WTC11 (cell line): ENCODE measurements at regions not wholly inside any gene's neighbourhood (a gene's known extent, or its start where the extent isn't known, plus 50 kb on each side); places are given as distances from the start of the nearest gene placed in this dataset.

Experiments used
- ATAC-seq: fragments of 200-7000 bp; cut with Tn5 transposase; 2 replicates; pipeline ENCODE4 v1.10.0; 2021; ENCODE audit warnings: mild to moderate bottlenecking, moderate library complexity
- CTCF ChIA-PET: fragments of 300-600 bp; sonication (Branson Sonifier 250); formaldehyde crosslinking; loops from one replicate; lab custom pipeline; 2021; ENCODE audit warnings: antibody characterized with exemption; lab: Charles Lee
- POLR2A ChIA-PET: fragments of 350-600 bp; sonication (Branson Sonifier 250); formaldehyde crosslinking; loops from one replicate; lab custom pipeline; 2021; ENCODE audit warnings: antibody characterized with exemption; lab: Charles Lee
- DNase-seq: peaks from one replicate; pipeline ENCODE4 v3.0.0; 2021; ENCODE audit warnings: low spot score
- H3K27ac Mint-ChIP-seq: 2 replicates; pipeline ENCODE4 v1.8.0; 2021; ENCODE audit warnings: mixed read lengths
- H3K27me3 Mint-ChIP-seq: 2 replicates; pipeline ENCODE4 v1.8.0; 2021; ENCODE audit warnings: low read depth, mild to moderate bottlenecking, moderate library complexity, mixed read lengths
- H3K36me3 Mint-ChIP-seq: 2 replicates; pipeline ENCODE4 v1.8.0; 2021; ENCODE audit warnings: mixed read lengths
- H3K4me1 Mint-ChIP-seq: 2 replicates; pipeline ENCODE4 v1.8.0; 2022; ENCODE audit warnings: mixed read lengths
- H3K4me3 Mint-ChIP-seq: 2 replicates; pipeline ENCODE4 v1.8.0; 2021; ENCODE audit warnings: mild to moderate bottlenecking, moderate library complexity, mixed read lengths
- H3K9me3 Mint-ChIP-seq: 2 replicates; pipeline ENCODE4 v1.8.0; 2021; ENCODE audit warnings: mixed read lengths
- AR ChIP-seq: fragments of 250-450 bp; sonication (Bioruptor Pico); IDR thresholded peaks from 2 replicates; pipeline ENCODE4 v1.9.0; 2021; ENCODE audit warnings: mild to moderate bottlenecking
- E2F1 ChIP-seq: sonication (generic); formaldehyde crosslinking; IDR thresholded peaks from 2 replicates; pipeline ENCODE4 v1.8.0; 2022; ENCODE audit warnings: mild to moderate bottlenecking, missing genetic modification reagents
- ELF4 ChIP-seq: sonication (generic); formaldehyde crosslinking; IDR thresholded peaks from 2 replicates; pipeline ENCODE4 v1.8.1; 2022; ENCODE audit warnings: low read depth, mild to moderate bottlenecking, moderate library complexity, missing genetic modification reagents
- ETV6 ChIP-seq: sonication (generic); formaldehyde crosslinking; IDR thresholded peaks from 2 replicates; pipeline ENCODE4 v1.8.1; 2022; ENCODE audit warnings: mild to moderate bottlenecking, missing genetic modification reagents
- FOXP1 ChIP-seq: sonication (generic); formaldehyde crosslinking; IDR thresholded peaks from 2 replicates; pipeline ENCODE4 v1.8.0; 2022; ENCODE audit warnings: missing genetic modification reagents, mild to moderate bottlenecking, moderate library complexity, borderline replicate concordance
- HMGA2 ChIP-seq: fragments of 250-450 bp; sonication (Bioruptor Pico); IDR thresholded peaks from 2 replicates; pipeline ENCODE4 v1.4.0; 2021; ENCODE audit warnings: mild to moderate bottlenecking, moderate library complexity
- IRF2 ChIP-seq: sonication (generic); formaldehyde crosslinking; IDR thresholded peaks from 2 replicates; pipeline ENCODE4 v1.8.0; 2022; ENCODE audit warnings: low read depth, missing genetic modification reagents, borderline replicate concordance
- NFATC4 ChIP-seq: fragments of 250-450 bp; sonication (Bioruptor Pico); IDR thresholded peaks from 2 replicates; pipeline ENCODE4 v1.9.0; 2021; ENCODE audit warnings: mild to moderate bottlenecking
- NR2C2 ChIP-seq: sonication (generic); formaldehyde crosslinking; IDR thresholded peaks from 2 replicates; pipeline ENCODE4 v1.8.0; 2022; ENCODE audit warnings: mild to moderate bottlenecking, missing genetic modification reagents
- PRDM15 ChIP-seq: sonication (generic); formaldehyde crosslinking; IDR thresholded peaks from 2 replicates; pipeline ENCODE4 v1.8.0; 2022; ENCODE audit warnings: missing genetic modification reagents
- SOX15 ChIP-seq: fragments of 250-450 bp; sonication (Bioruptor Pico); IDR thresholded peaks from 2 replicates; pipeline ENCODE4 v1.9.0; 2021; ENCODE audit warnings: mild to moderate bottlenecking
- ZBTB21 ChIP-seq: sonication (generic); formaldehyde crosslinking; IDR thresholded peaks from 2 replicates; pipeline ENCODE4 v1.8.1; 2023; ENCODE audit warnings: mild to moderate bottlenecking, missing genetic modification reagents, borderline replicate concordance
- ZNF416 ChIP-seq: fragments of 250-450 bp; sonication (Bioruptor Pico); IDR thresholded peaks from 2 replicates; pipeline ENCODE4 v1.9.0; 2021; ENCODE audit warnings: mild to moderate bottlenecking, inconsistent platforms
- ZNF671 ChIP-seq: fragments of 250-450 bp; sonication (Bioruptor Pico); IDR thresholded peaks from 2 replicates; pipeline ENCODE4 v1.8.0; 2021; ENCODE audit warnings: mild to moderate bottlenecking
- TF ChIP-seq, protein P1 (sequence below): sonication (generic); formaldehyde crosslinking; IDR thresholded peaks from 2 replicates; pipeline ENCODE4 v1.8.1; 2022; ENCODE audit warnings: mild to moderate bottlenecking, missing genetic modification reagents, moderate library complexity, borderline replicate concordance
- TF ChIP-seq, protein P2 (sequence below): sonication (generic); formaldehyde crosslinking; IDR thresholded peaks from 2 replicates; pipeline ENCODE4 v1.8.0; 2023; ENCODE audit warnings: missing genetic modification reagents
- TF ChIP-seq, protein P3 (sequence below): fragments of 250-450 bp; sonication (Bioruptor Pico); IDR thresholded peaks from 2 replicates; pipeline ENCODE4 v1.9.0; 2021; ENCODE audit warnings: mild to moderate bottlenecking, borderline replicate concordance
- TF ChIP-seq, protein P4 (sequence below): sonication (generic); formaldehyde crosslinking; IDR thresholded peaks from 2 replicates; pipeline ENCODE4 v1.8.0; 2022; ENCODE audit warnings: mild to moderate bottlenecking, missing genetic modification reagents
- TF ChIP-seq, protein P5 (sequence below): sonication (generic); formaldehyde crosslinking; conservative IDR thresholded peaks from 2 replicates; pipeline ENCODE4 v1.8.1; 2023; ENCODE audit warnings: mild to moderate bottlenecking, low read depth, missing genetic modification reagents, moderate library complexity

DNA sequence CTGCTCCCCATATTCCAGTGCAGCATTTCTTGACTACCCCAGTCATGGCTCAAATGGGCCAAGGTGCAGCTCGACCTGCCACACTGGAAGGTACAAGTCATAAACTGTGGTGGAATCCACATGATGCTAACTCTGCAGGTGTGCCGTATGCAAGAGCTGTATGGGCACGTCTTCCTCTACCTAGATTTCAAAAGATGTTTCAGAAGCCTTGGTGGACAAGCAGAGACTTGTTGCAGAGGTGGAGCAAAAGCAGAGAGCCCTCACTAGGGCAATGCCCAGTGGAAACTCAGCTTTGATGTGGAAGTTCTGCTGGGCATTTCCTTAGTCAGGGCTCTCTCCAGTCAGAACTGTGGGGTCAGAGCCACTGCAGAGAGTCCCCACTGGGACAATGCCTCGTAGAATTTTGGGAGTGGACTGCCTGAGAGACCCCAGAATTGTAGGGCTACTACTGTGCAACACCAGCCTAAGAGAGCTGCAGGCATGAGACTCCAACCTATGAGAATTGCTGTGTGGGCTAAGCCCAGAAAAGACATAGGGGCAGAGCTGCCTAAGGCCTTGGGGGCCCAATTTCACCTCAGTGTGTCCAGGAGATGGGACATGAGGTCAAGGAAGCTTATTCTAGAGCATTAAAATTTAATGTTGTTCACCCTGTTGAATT, 65.7 kb downstream of the BEX3 start:
- POLR2A ChIA-PET: no interaction called here
- Mint-ChIP-seq H3K27ac (no peak overlapping the region), H3K4me1 (peaks cover 66% of the 10 kb centered on the region)

More for the DNA sequence above, 65.7 kb downstream of the BEX3 start:
- Mint-ChIP-seq H3K9me3 (no peaks in the 10 kb centered on the region), H3K4me3 (no peak overlapping the region), H3K36me3 (peaks cover 2% of the 10 kb centered on the region; the same call in 1 of the 2 replicates), H3K27me3 (no peaks in the 10 kb centered on the region)
- CTCF ChIA-PET: no interaction called here
- ATAC-seq (no peak), DNase-seq (no peak)
- no peak for TF ChIP-seq ETV6 (CRISPR knock-in tag)
- TF ChIP-seq, protein P1, sequence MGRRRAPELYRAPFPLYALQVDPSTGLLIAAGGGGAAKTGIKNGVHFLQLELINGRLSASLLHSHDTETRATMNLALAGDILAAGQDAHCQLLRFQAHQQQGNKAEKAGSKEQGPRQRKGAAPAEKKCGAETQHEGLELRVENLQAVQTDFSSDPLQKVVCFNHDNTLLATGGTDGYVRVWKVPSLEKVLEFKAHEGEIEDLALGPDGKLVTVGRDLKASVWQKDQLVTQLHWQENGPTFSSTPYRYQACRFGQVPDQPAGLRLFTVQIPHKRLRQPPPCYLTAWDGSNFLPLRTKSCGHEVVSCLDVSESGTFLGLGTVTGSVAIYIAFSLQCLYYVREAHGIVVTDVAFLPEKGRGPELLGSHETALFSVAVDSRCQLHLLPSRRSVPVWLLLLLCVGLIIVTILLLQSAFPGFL (CRISPR knock-in tag): no peak
- no peak for TF ChIP-seq NR2C2 (CRISPR knock-in tag)
- no peak for TF ChIP-seq ZNF416
- no peak for TF ChIP-seq E2F1
- TF ChIP-seq IRF2 (CRISPR knock-in tag): no peak
- TF ChIP-seq, protein P2, sequence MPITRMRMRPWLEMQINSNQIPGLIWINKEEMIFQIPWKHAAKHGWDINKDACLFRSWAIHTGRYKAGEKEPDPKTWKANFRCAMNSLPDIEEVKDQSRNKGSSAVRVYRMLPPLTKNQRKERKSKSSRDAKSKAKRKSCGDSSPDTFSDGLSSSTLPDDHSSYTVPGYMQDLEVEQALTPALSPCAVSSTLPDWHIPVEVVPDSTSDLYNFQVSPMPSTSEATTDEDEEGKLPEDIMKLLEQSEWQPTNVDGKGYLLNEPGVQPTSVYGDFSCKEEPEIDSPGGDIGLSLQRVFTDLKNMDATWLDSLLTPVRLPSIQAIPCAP (CRISPR knock-in tag): no peak
- TF ChIP-seq AR (CRISPR knock-in tag): no peak
- no peak for TF ChIP-seq FOXP1 (CRISPR knock-in tag)
- TF ChIP-seq, protein P3, sequence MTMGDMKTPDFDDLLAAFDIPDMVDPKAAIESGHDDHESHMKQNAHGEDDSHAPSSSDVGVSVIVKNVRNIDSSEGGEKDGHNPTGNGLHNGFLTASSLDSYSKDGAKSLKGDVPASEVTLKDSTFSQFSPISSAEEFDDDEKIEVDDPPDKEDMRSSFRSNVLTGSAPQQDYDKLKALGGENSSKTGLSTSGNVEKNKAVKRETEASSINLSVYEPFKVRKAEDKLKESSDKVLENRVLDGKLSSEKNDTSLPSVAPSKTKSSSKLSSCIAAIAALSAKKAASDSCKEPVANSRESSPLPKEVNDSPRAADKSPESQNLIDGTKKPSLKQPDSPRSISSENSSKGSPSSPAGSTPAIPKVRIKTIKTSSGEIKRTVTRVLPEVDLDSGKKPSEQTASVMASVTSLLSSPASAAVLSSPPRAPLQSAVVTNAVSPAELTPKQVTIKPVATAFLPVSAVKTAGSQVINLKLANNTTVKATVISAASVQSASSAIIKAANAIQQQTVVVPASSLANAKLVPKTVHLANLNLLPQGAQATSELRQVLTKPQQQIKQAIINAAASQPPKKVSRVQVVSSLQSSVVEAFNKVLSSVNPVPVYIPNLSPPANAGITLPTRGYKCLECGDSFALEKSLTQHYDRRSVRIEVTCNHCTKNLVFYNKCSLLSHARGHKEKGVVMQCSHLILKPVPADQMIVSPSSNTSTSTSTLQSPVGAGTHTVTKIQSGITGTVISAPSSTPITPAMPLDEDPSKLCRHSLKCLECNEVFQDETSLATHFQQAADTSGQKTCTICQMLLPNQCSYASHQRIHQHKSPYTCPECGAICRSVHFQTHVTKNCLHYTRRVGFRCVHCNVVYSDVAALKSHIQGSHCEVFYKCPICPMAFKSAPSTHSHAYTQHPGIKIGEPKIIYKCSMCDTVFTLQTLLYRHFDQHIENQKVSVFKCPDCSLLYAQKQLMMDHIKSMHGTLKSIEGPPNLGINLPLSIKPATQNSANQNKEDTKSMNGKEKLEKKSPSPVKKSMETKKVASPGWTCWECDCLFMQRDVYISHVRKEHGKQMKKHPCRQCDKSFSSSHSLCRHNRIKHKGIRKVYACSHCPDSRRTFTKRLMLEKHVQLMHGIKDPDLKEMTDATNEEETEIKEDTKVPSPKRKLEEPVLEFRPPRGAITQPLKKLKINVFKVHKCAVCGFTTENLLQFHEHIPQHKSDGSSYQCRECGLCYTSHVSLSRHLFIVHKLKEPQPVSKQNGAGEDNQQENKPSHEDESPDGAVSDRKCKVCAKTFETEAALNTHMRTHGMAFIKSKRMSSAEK: no peak
- TF ChIP-seq NFATC4 (CRISPR knock-in tag): no peak
- TF ChIP-seq ZNF671 (CRISPR knock-in tag): no peak
- TF ChIP-seq SOX15 (CRISPR knock-in tag): no peak
- no peak for TF ChIP-seq ELF4
- TF ChIP-seq, protein P4, sequence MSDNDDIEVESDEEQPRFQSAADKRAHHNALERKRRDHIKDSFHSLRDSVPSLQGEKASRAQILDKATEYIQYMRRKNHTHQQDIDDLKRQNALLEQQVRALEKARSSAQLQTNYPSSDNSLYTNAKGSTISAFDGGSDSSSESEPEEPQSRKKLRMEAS: no peak
- no peak for TF ChIP-seq HMGA2
- TF ChIP-seq, protein P5, sequence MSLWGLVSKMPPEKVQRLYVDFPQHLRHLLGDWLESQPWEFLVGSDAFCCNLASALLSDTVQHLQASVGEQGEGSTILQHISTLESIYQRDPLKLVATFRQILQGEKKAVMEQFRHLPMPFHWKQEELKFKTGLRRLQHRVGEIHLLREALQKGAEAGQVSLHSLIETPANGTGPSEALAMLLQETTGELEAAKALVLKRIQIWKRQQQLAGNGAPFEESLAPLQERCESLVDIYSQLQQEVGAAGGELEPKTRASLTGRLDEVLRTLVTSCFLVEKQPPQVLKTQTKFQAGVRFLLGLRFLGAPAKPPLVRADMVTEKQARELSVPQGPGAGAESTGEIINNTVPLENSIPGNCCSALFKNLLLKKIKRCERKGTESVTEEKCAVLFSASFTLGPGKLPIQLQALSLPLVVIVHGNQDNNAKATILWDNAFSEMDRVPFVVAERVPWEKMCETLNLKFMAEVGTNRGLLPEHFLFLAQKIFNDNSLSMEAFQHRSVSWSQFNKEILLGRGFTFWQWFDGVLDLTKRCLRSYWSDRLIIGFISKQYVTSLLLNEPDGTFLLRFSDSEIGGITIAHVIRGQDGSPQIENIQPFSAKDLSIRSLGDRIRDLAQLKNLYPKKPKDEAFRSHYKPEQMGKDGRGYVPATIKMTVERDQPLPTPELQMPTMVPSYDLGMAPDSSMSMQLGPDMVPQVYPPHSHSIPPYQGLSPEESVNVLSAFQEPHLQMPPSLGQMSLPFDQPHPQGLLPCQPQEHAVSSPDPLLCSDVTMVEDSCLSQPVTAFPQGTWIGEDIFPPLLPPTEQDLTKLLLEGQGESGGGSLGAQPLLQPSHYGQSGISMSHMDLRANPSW: no peak
- TF ChIP-seq ZBTB21 (CRISPR knock-in tag): no peak
- TF ChIP-seq PRDM15: no peak
